Stomach (tissue), 4 donors: ENCODE measurements at regions not wholly inside any gene's neighbourhood (a gene's known extent, or its start where the extent isn't known, plus 50 kb on each side); places are given as distances from the start of the nearest gene placed in this dataset.

Experiments
- CTCF ChIP-seq, 7 experiments: fragments of 450-650 bp in 4 of 7; fragments of 200-600 bp in 3 of 7; sonication (generic) in 3 of 7; IDR thresholded peaks; one replicate each; pipeline ENCODE4 v1.5.1; 2016 to 2019; ENCODE audit warnings: antibody characterized with exemption in 7 of 7, control low read depth in 2 of 7, mild to moderate bottlenecking in 1 of 7
- EP300 ChIP-seq: sonication (generic); formaldehyde crosslinking; IDR thresholded peaks from one replicate; pipeline ENCODE4 v1.6.1; 2017; ENCODE audit warnings: antibody characterized with exemption
- POLR2A ChIP-seq, 4 donors: fragments of 450-650 bp; IDR thresholded peaks; one replicate each; pipeline ENCODE4 v1.6.1; 2016; ENCODE audit warnings: antibody characterized with exemption in 4 of 4, control low read depth in 2 of 4, mild to moderate bottlenecking in 1 of 4, moderate library complexity in 1 of 4

- TF ChIP-seq CTCF (IDR thresholded peaks at IDR 0.05) (no peak), POLR2A (IDR thresholded peaks at IDR 0.05) (no peak), EP300 (no peak)
These were observed 220.0 kb downstream of the ADGRG6 start for GRCh38 chr6:142521791-142522190.
